ENCODE measurements at regions not wholly inside any gene's neighbourhood (a gene's known extent, or its start where the extent isn't known, plus 50 kb on each side); places are given as distances from the start of the nearest gene placed in this dataset.

- Histone ChIP-seq H3K9me3 (ENCODE audit: control insufficient read depth in 1 of 2, insufficient read depth in 1 of 2, low read length in 2 of 2) (no peaks in the 10 kb centered on the region), H3K4me1 (ENCODE audit: insufficient read depth, low read length) (peaks cover 9% of the 10 kb centered on the region), H3K4me3 (ENCODE audit: low read length) (no peak overlapping the region), H3K27me3 (ENCODE audit: control insufficient read depth in 1 of 2, insufficient read depth in 2 of 2, low read length in 2 of 2) (no peaks in the 10 kb centered on the region), H3K36me3 (ENCODE audit: insufficient read depth, low read length) (no peaks in the 10 kb centered on the region), H3K27ac (ENCODE audit: low read depth in 1 of 2, low read length in 2 of 2) (no peak overlapping the region)
- no peak overlapping the region for H3K4me3 Mint-ChIP-seq
- TF ChIP-seq CTCF (IDR thresholded peaks at IDR 0.05), result no peak
- DNase-seq (peak in 6 of 14 experiments; percentile 7 to 66 (median 26)), ATAC-seq (ENCODE audit: poor library complexity) (peak; percentile 69)
- H3K27ac Mint-ChIP-seq, result no peak overlapping the region
- intact Hi-C loops (cut with DNase I, micrococcal nuclease), result no loop called here
- ChIA-PET POLR2A (no interaction called here), CTCF (no interaction called here)
- peaks cover 13% of the 10 kb centered on the region for H3K4me1 Mint-ChIP-seq (ENCODE audit: low read depth)
- H3K27me3 Mint-ChIP-seq, result peaks cover under 1% of the 10 kb centered on the region
- no peaks in the 10 kb centered on the region for H3K36me3 Mint-ChIP-seq (ENCODE audit: low read depth)
- H3K9me3 Mint-ChIP-seq, result no peaks in the 10 kb centered on the region
These were observed 128.1 kb upstream of the TOP3B start for GRCh38 chr22:22110548-22111266.

GRCh38 chr22:22109693-22110466, 127.3 kb upstream of the TOP3B start:
- no peak for ATAC-seq (ENCODE audit: poor library complexity)
- no peaks in the 10 kb centered on the region for H3K9me3 ChIP-seq (ENCODE audit: control insufficient read depth in 1 of 2, insufficient read depth in 1 of 2, low read length in 2 of 2)
- no peak overlapping the region for H3K4me3 Mint-ChIP-seq
- ChIA-PET CTCF (no interaction called here), POLR2A (no interaction called here)
- H3K27ac ChIP-seq (ENCODE audit: low read depth in 1 of 2, low read length in 2 of 2), result no peak overlapping the region
- no peak overlapping the region for H3K4me3 ChIP-seq (ENCODE audit: low read length)
- no peaks in the 10 kb centered on the region for H3K36me3 ChIP-seq (ENCODE audit: insufficient read depth, low read length)
- no peaks in the 10 kb centered on the region for H3K27me3 ChIP-seq (ENCODE audit: control insufficient read depth in 1 of 2, insufficient read depth in 2 of 2, low read length in 2 of 2)
- no peak overlapping the region for H3K27ac Mint-ChIP-seq
- no peak for DNase-seq
- H3K9me3 Mint-ChIP-seq, result no peaks in the 10 kb centered on the region
- H3K4me1 ChIP-seq (ENCODE audit: insufficient read depth, low read length), result peaks cover 9% of the 10 kb centered on the region
- intact Hi-C loops (cut with DNase I, micrococcal nuclease), result no loop called here
- H3K27me3 Mint-ChIP-seq, result peaks cover 7% of the 10 kb centered on the region
- H3K36me3 Mint-ChIP-seq (ENCODE audit: low read depth), result no peaks in the 10 kb centered on the region
- TF ChIP-seq CTCF (IDR thresholded peaks at IDR 0.05), result no peak
- peaks cover 13% of the 10 kb centered on the region for H3K4me1 Mint-ChIP-seq (ENCODE audit: low read depth)

- Histone ChIP-seq H3K4me3 (ENCODE audit: low read length) (no peak overlapping the region), H3K4me1 (ENCODE audit: insufficient read depth, low read length) (peaks cover 9% of the 10 kb centered on the region), H3K36me3 (ENCODE audit: insufficient read depth, low read length) (no peaks in the 10 kb centered on the region), H3K27me3 (ENCODE audit: control insufficient read depth in 1 of 2, insufficient read depth in 2 of 2, low read length in 2 of 2) (no peaks in the 10 kb centered on the region), H3K9me3 (ENCODE audit: control insufficient read depth in 1 of 2, insufficient read depth in 1 of 2, low read length in 2 of 2) (no peaks in the 10 kb centered on the region), H3K27ac (ENCODE audit: low read depth in 1 of 2, low read length in 2 of 2) (no peak overlapping the region)
- ChIA-PET POLR2A (no interaction called here), CTCF (no interaction called here)
- peaks cover 7% of the 10 kb centered on the region for H3K27me3 Mint-ChIP-seq
- no peak overlapping the region for H3K27ac Mint-ChIP-seq
- H3K9me3 Mint-ChIP-seq, result no peaks in the 10 kb centered on the region
- DNase-seq (no peak), ATAC-seq (ENCODE audit: poor library complexity) (no peak)
- no peak for TF ChIP-seq CTCF (IDR thresholded peaks at IDR 0.05)
- peaks cover 13% of the 10 kb centered on the region for H3K4me1 Mint-ChIP-seq (ENCODE audit: low read depth)
- no peaks in the 10 kb centered on the region for H3K36me3 Mint-ChIP-seq (ENCODE audit: low read depth)
- intact Hi-C loops (cut with DNase I, micrococcal nuclease), result no loop called here
- no peak overlapping the region for H3K4me3 Mint-ChIP-seq
These were observed 124.3 kb upstream of the TOP3B start for GRCh38 chr22:22106855-22107254.

Measured in CD4-positive, alpha-beta T cell (primary cell).